Ecto neural progenitor cell (in vitro differentiated cells): ENCODE measurements at regions not wholly inside any gene's neighbourhood (a gene's known extent, or its start where the extent isn't known, plus 50 kb on each side); places are given as distances from the start of the nearest gene placed in this dataset.
"Not testable (repeated sequence)": the region's sequence is repeated elsewhere in the genome, so short reads cannot be mapped to it uniquely, and the experiment has no call there.

ENCODE experiments used
- DNase-seq: peaks from one replicate; pipeline ENCODE4 v3.0.0-alpha.2; 2018; ENCODE audit warnings: low spot score

- no peak for DNase-seq
Observed at GRCh38 chr19:29054886-29055675, 157.9 kb downstream of the UQCRFS1 start.

GRCh38 chr19:29048873-29049272 lies 164.1 kb downstream of the UQCRFS1 start:
- DNase-seq: no peak

GRCh38 chr19:29045679-29046254 lies 167.2 kb downstream of the UQCRFS1 start:
- no peak for DNase-seq

- no peak for DNase-seq
Observed at GRCh38 chr19:29044037-29044436, 168.9 kb downstream of the UQCRFS1 start.

- DNase-seq: no peak
Observed at GRCh38 chr19:29042450-29042849, 170.5 kb downstream of the UQCRFS1 start.

- peak; percentile 60 for DNase-seq
Observed at GRCh38 chr19:29040951-29041350, 172.0 kb downstream of the UQCRFS1 start.

- DNase-seq: no peak
Observed at GRCh38 chr19:29040292-29040691, 172.7 kb downstream of the UQCRFS1 start.

GRCh38 chr19:29039036-29039435 lies 173.9 kb downstream of the UQCRFS1 start:
- DNase-seq: not testable (repeated sequence)

GRCh38 chr19:29031216-29031615 lies 181.7 kb downstream of the UQCRFS1 start:
- no peak for DNase-seq

GRCh38 chr19:29029268-29029958 lies 183.5 kb downstream of the UQCRFS1 start:
- DNase-seq: no peak

GRCh38 chr19:29022599-29022998 lies 190.4 kb downstream of the UQCRFS1 start:
- no peak for DNase-seq

- DNase-seq: no peak
Observed at GRCh38 chr19:29022165-29022564, 190.8 kb downstream of the UQCRFS1 start.

GRCh38 chr19:29021232-29021916 lies 191.6 kb downstream of the UQCRFS1 start:
- DNase-seq: no peak

GRCh38 chr19:29019403-29019802 lies 193.5 kb downstream of the UQCRFS1 start:
- no peak for DNase-seq

- DNase-seq: no peak
Observed at GRCh38 chr19:29018542-29018941, 194.4 kb downstream of the UQCRFS1 start.

- DNase-seq: no peak
Observed at GRCh38 chr19:29017788-29018187, 195.2 kb downstream of the UQCRFS1 start.

- DNase-seq: no peak
Observed at GRCh38 chr19:29016926-29017760, 195.8 kb downstream of the UQCRFS1 start.

GRCh38 chr19:29016353-29016752 lies 196.6 kb downstream of the UQCRFS1 start:
- no peak for DNase-seq

- DNase-seq: no peak
Observed at GRCh38 chr19:29015569-29015968, 197.4 kb downstream of the UQCRFS1 start.

- DNase-seq: no peak
Observed at GRCh38 chr19:29014857-29015436, 198.0 kb downstream of the UQCRFS1 start.

GRCh38 chr19:29013988-29014387 lies 199.0 kb downstream of the UQCRFS1 start:
- DNase-seq: no peak
